Esophagus squamous epithelium (tissue), 5 donors: ENCODE measurements at regions not wholly inside any gene's neighbourhood (a gene's known extent, or its start where the extent isn't known, plus 50 kb on each side); places are given as distances from the start of the nearest gene placed in this dataset.

ENCODE experiments used
- DNase-seq: peaks from one replicate; lab custom pipeline; 2025; lab: John Stamatoyannopoulos, UW
- H3K27ac ChIP-seq, 4 donors: fragments of 200-600 bp; sonication (generic); one replicate each; pipeline ENCODE4 v1.5.1; 2016 to 2019; ENCODE audit warnings: mild to moderate bottlenecking in 1 of 4
- H3K27me3 ChIP-seq, 4 donors: fragments of 200-600 bp; sonication (generic); 1 replicate in 3 of 4; 2 replicates in 1 of 4; pipeline versions ENCODE4 v1.5.1 to v1.6.0; 2017 to 2021; ENCODE audit warnings: antibody characterized with exemption in 1 of 4
- H3K36me3 ChIP-seq, 3 donors: fragments of 200-600 bp; sonication (generic); one replicate each; pipeline ENCODE4 v1.5.1; 2016 to 2019
- H3K4me1 ChIP-seq, 3 donors: fragments of 200-600 bp; sonication (generic); one replicate each; pipeline ENCODE4 v1.5.1; 2017 to 2019
- H3K4me3 ChIP-seq, 4 donors: fragments of 200-600 bp; sonication (generic); 1 replicate in 3 of 4; 2 replicates in 1 of 4; pipeline ENCODE4 v1.5.1; 2016 to 2019; ENCODE audit warnings: mild to moderate bottlenecking in 2 of 4, moderate library complexity in 1 of 4
- H3K9me3 ChIP-seq, 3 donors: fragments of 200-600 bp; sonication (generic); one replicate each; pipeline ENCODE4 v1.5.1; 2016 to 2019
- CTCF ChIP-seq, 6 experiments: fragments of 450-650 bp in 4 of 6; fragments of 200-600 bp in 2 of 6; sonication (generic) in 2 of 6; IDR thresholded peaks; one replicate each; pipeline ENCODE4 v1.5.1; 2016 to 2019; ENCODE audit warnings: antibody characterized with exemption in 6 of 6, mild to moderate bottlenecking in 4 of 6, moderate library complexity in 4 of 6
- POLR2A ChIP-seq, 4 donors: fragments of 450-650 bp; IDR thresholded peaks; one replicate each; pipeline ENCODE4 v1.6.1; 2017; ENCODE audit warnings: antibody characterized with exemption in 4 of 4, mild to moderate bottlenecking in 4 of 4, moderate library complexity in 3 of 4
- WGBS, 2 donors: methylation state at CpG; one replicate each; pipeline ENCODE4 v1.1.5; 2018; 5-methylcytosine and 5-hydroxymethylcytosine counted together
- intact Hi-C: fragments of 100-400 bp; cut with DNase I; formaldehyde crosslinking; loops from one replicate; pipeline ENCODE4 v1.15.0; 2022
- donor health status: DM: yes; HTN: yes; CAD: no.

- WGBS, 2 donors = 82 to 87% methylated on average over 5 to 6 of the region's 7 CpGs
Measured at GRCh38 chr2:128554151-128554769, 235.6 kb upstream of the HS6ST1 start.

GRCh38 chr2:128555433-128555832 is 236.8 kb upstream of the HS6ST1 start:
- Histone ChIP-seq H3K4me3 (no peak overlapping the region), H3K9me3 (no peaks in the 10 kb centered on the region), H3K27me3 (no peaks in the 10 kb centered on the region), H3K4me1 (no peaks in the 10 kb centered on the region), H3K27ac (no peak overlapping the region), H3K36me3 (no peaks in the 10 kb centered on the region)
- no peak for TF ChIP-seq POLR2A (IDR thresholded peaks at IDR 0.05)
- no peak for TF ChIP-seq CTCF (IDR thresholded peaks at IDR 0.05)
- no peak for DNase-seq
- 100% methylated on average over 1 of the region's 1 CpG; no CpG with 5 or more reads in 1 of the 2 donors for WGBS, 2 donors
- intact Hi-C loops = no loop called here

More at GRCh38 chr2:128554151-128554769, 235.6 kb upstream of the HS6ST1 start:
- intact Hi-C loops = no loop called here
- no peak for TF ChIP-seq POLR2A (IDR thresholded peaks at IDR 0.05)
- TF ChIP-seq CTCF (IDR thresholded peaks at IDR 0.05) = no peak
- Histone ChIP-seq H3K27me3 (no peaks in the 10 kb centered on the region), H3K4me3 (no peak overlapping the region), H3K9me3 (no peaks in the 10 kb centered on the region), H3K36me3 (no peaks in the 10 kb centered on the region), H3K4me1 (no peaks in the 10 kb centered on the region), H3K27ac (no peak overlapping the region)
- DNase-seq = no peak

GRCh38 chr2:128556089-128556488 is 237.4 kb upstream of the HS6ST1 start:
- Histone ChIP-seq H3K27me3 (no peaks in the 10 kb centered on the region), H3K9me3 (no peaks in the 10 kb centered on the region), H3K4me1 (no peaks in the 10 kb centered on the region), H3K4me3 (no peak overlapping the region), H3K36me3 (no peaks in the 10 kb centered on the region), H3K27ac (no peak overlapping the region)
- no peak for DNase-seq
- TF ChIP-seq POLR2A (IDR thresholded peaks at IDR 0.05) (no peak), CTCF (IDR thresholded peaks at IDR 0.05) (no peak)
- intact Hi-C loops = no loop called here
- WGBS, 2 donors = 70 to 84% methylated on average over 3 of the region's 3 CpGs

- Histone ChIP-seq H3K4me1 (no peaks in the 10 kb centered on the region), H3K27ac (no peak overlapping the region), H3K27me3 (no peaks in the 10 kb centered on the region), H3K4me3 (no peak overlapping the region), H3K36me3 (no peaks in the 10 kb centered on the region), H3K9me3 (no peaks in the 10 kb centered on the region)
- TF ChIP-seq POLR2A (IDR thresholded peaks at IDR 0.05) (no peak), CTCF (IDR thresholded peaks at IDR 0.05) (no peak)
- WGBS, 2 donors = 88 to 94% methylated on average over 2 to 3 of the region's 4 CpGs
- intact Hi-C loops = no loop called here
- no peak for DNase-seq
Measured at GRCh38 chr2:128556633-128557032, 238.0 kb upstream of the HS6ST1 start.

GRCh38 chr2:128557069-128557468 is 238.4 kb upstream of the HS6ST1 start:
- no peak for DNase-seq
- no peaks in the 10 kb centered on the region for H3K9me3 ChIP-seq
- H3K4me3 ChIP-seq = no peak overlapping the region
- H3K36me3 ChIP-seq = no peaks in the 10 kb centered on the region
- WGBS, 2 donors = 84% methylated on average over 5 to 6 of the region's 6 CpGs
- TF ChIP-seq POLR2A (IDR thresholded peaks at IDR 0.05) (no peak), CTCF (IDR thresholded peaks at IDR 0.05) (no peak)
- H3K4me1 ChIP-seq = no peaks in the 10 kb centered on the region
- no peak overlapping the region for H3K27ac ChIP-seq
- intact Hi-C loops = no loop called here
- H3K27me3 ChIP-seq = no peaks in the 10 kb centered on the region
